Stomach (tissue), 4 donors: ENCODE measurements at regions not wholly inside any gene's neighbourhood (a gene's known extent, or its start where the extent isn't known, plus 50 kb on each side); places are given as distances from the start of the nearest gene placed in this dataset.

ENCODE experiments used
- EP300 ChIP-seq: sonication (generic); formaldehyde crosslinking; IDR thresholded peaks from one replicate; pipeline ENCODE4 v1.6.1; 2017; ENCODE audit warnings: antibody characterized with exemption
- POLR2A ChIP-seq, 4 donors: fragments of 450-650 bp; IDR thresholded peaks; one replicate each; pipeline ENCODE4 v1.6.1; 2016; ENCODE audit warnings: antibody characterized with exemption in 4 of 4, control low read depth in 2 of 4, mild to moderate bottlenecking in 1 of 4, moderate library complexity in 1 of 4
- TF ChIP-seq, protein P1 (sequence below), 7 experiments: fragments of 450-650 bp in 4 of 7; fragments of 200-600 bp in 3 of 7; sonication (generic) in 3 of 7; IDR thresholded peaks; one replicate each; pipeline ENCODE4 v1.5.1; 2016 to 2019; ENCODE audit warnings: antibody characterized with exemption in 7 of 7, control low read depth in 2 of 7, mild to moderate bottlenecking in 1 of 7

DNA sequence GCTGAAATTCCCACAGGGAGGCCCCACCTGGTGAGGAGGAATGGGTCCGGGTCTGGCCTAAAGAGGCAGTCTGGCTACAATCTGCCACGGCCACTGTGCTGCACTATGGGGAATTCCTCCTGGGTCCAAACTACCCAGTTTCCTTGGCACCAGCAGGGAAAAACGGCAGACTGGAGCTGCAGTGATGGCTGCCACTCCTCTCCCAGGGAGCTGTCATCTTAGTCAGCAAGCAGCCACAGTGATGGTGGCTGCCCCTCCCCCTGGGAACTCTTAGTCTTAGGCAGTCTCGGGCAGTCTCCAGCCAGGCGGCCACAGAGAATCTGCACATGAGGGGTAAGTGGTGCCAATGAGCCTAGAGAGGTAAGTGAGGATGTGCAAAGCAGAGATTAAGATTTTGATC is 205.8 kb downstream of the TMEM38B start:
- no peak for TF ChIP-seq POLR2A (IDR thresholded peaks at IDR 0.05)
- TF ChIP-seq, protein P1, sequence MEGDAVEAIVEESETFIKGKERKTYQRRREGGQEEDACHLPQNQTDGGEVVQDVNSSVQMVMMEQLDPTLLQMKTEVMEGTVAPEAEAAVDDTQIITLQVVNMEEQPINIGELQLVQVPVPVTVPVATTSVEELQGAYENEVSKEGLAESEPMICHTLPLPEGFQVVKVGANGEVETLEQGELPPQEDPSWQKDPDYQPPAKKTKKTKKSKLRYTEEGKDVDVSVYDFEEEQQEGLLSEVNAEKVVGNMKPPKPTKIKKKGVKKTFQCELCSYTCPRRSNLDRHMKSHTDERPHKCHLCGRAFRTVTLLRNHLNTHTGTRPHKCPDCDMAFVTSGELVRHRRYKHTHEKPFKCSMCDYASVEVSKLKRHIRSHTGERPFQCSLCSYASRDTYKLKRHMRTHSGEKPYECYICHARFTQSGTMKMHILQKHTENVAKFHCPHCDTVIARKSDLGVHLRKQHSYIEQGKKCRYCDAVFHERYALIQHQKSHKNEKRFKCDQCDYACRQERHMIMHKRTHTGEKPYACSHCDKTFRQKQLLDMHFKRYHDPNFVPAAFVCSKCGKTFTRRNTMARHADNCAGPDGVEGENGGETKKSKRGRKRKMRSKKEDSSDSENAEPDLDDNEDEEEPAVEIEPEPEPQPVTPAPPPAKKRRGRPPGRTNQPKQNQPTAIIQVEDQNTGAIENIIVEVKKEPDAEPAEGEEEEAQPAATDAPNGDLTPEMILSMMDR (IDR thresholded peaks at IDR 0.05) = no peak
- no peak for TF ChIP-seq EP300
